Endothelial cell of umbilical vein (primary cell): ENCODE measurements at regions not wholly inside any gene's neighbourhood (a gene's known extent, or its start where the extent isn't known, plus 50 kb on each side); places are given as distances from the start of the nearest gene placed in this dataset.

ENCODE experiments used
- BruUV-seq: library from RNA; stranded (reverse); fragments of 400-500 nt; replicated peaks from 2 replicates; lab custom pipeline; 2021; lab: Mats Ljungman, UMichigan
- CTCF ChIA-PET: fragments of 300-600, 350-600 bp; sonication (Branson Sonifier 250); formaldehyde crosslinking; loops from one replicate; lab custom pipeline; 2021; ENCODE audit warnings: antibody characterized with exemption, inconsistent platforms; lab: Charles Lee
- POLR2A ChIA-PET: fragments of 300-600, 350-600 bp; sonication (Branson Sonifier 250); formaldehyde crosslinking; loops from one replicate; lab custom pipeline; 2021; ENCODE audit warnings: antibody characterized with exemption, inconsistent platforms; lab: Charles Lee
- DNase-seq: peaks from one replicate; pipeline ENCODE4 v3.0.0-alpha.2; 2011; ENCODE audit warnings: low read depth, low spot score
- FAIRE-seq: peaks from 2 replicates; lab custom pipeline; 2011; peaks lifted over from hg19 to GRCh38; lab: Jason Lieb, UNC
- H2AFZ ChIP-seq: 2 replicates; pipeline ENCODE4 v1.6.0; 2012; ENCODE audit warnings: low read depth, low read length, control low read depth, inconsistent platforms
- H3K27ac ChIP-seq: 2 replicates; pipeline ENCODE4 v1.5.1; 2011; ENCODE audit warnings: low read depth, mild to moderate bottlenecking, control low read depth, low read length, moderate library complexity; ENCODE audit not compliant: insufficient read depth
- H3K27me3 ChIP-seq, 2 experiments: 2 replicates each; pipeline versions ENCODE4 v1.6.0 to v1.6.1; 2011; ENCODE audit warnings: low read length in 2 of 2, mixed read lengths in 1 of 2; ENCODE audit not compliant: control insufficient read depth in 2 of 2, insufficient read depth in 2 of 2
- H3K36me3 ChIP-seq, 2 experiments: 2 replicates in 1 of 2; 3 replicates in 1 of 2; pipeline ENCODE4 v1.5.1; 2011; ENCODE audit warnings: low read length in 2 of 2, mild to moderate bottlenecking in 1 of 2, moderate library complexity in 1 of 2; ENCODE audit not compliant: control insufficient read depth in 2 of 2, insufficient read depth in 2 of 2; ENCODE audit errors: extremely low read depth in 1 of 2
- H3K4me1 ChIP-seq: 3 replicates; pipeline ENCODE4 v1.5.1; 2011; ENCODE audit warnings: mild to moderate bottlenecking, low read length; ENCODE audit not compliant: control insufficient read depth, insufficient read depth; ENCODE audit errors: extremely low read depth
- H3K4me2 ChIP-seq: 2 replicates; pipeline ENCODE4 v1.6.1; 2011; ENCODE audit warnings: low read length, control low read depth, mixed read lengths; ENCODE audit not compliant: insufficient read depth
- H3K4me3 ChIP-seq, 3 experiments: fragments of 200-600 bp in 1 of 3; sonication (generic), shearing (Covaris generic) in 1 of 3; replicated peaks in 1 of 3; 2 replicates each; pipeline ENCODE4 v1.5.1; 2011 to 2016; ENCODE audit warnings: control low read depth in 3 of 3, low read length in 3 of 3, mild to moderate bottlenecking in 2 of 3, inconsistent platforms in 1 of 3, low read depth in 1 of 3, moderate library complexity in 1 of 3; ENCODE audit not compliant: insufficient read depth in 1 of 3
- H3K79me2 ChIP-seq: 2 replicates; pipeline ENCODE4 v1.6.0; 2012; ENCODE audit warnings: low read length, inconsistent platforms; ENCODE audit not compliant: control insufficient read depth, insufficient read depth
- H3K9ac ChIP-seq: replicated peaks from 2 replicates; pipeline ENCODE3; 2011; ENCODE audit warnings: low read length, control low read depth; ENCODE audit not compliant: insufficient read depth; ENCODE audit errors: extremely low read depth
- H3K9me1 ChIP-seq: replicated peaks from 3 replicates; pipeline ENCODE4 v1.6.0; 2011; ENCODE audit warnings: mild to moderate bottlenecking, low read length; ENCODE audit not compliant: control insufficient read depth, insufficient read depth; ENCODE audit errors: extremely low read depth
- H3K9me3 ChIP-seq: replicated peaks from 2 replicates; pipeline ENCODE4 v1.5.1; 2012; ENCODE audit warnings: low read length, inconsistent platforms; ENCODE audit not compliant: control insufficient read depth, insufficient read depth
- H4K20me1 ChIP-seq: replicated peaks from 2 replicates; pipeline ENCODE3; 2011; ENCODE audit warnings: mild to moderate bottlenecking, low read length; ENCODE audit not compliant: control insufficient read depth, insufficient read depth; ENCODE audit errors: extremely low read depth
- EZH2 ChIP-seq: IDR thresholded peaks from 2 replicates; pipeline ENCODE4 v1.6.1; 2012; ENCODE audit warnings: borderline replicate concordance, low read depth, mild to moderate bottlenecking, moderate library complexity, low read length, inconsistent platforms; ENCODE audit not compliant: severe bottlenecking
- FOS ChIP-seq: IDR thresholded peaks from 2 replicates; pipeline ENCODE4 v1.6.1; 2011; ENCODE audit warnings: mild to moderate bottlenecking, low read length, moderate library complexity, borderline replicate concordance; ENCODE audit not compliant: insufficient read depth
- GATA2 ChIP-seq: IDR thresholded peaks from 2 replicates; pipeline ENCODE4 v1.7.0; 2011; ENCODE audit warnings: low read depth, mild to moderate bottlenecking, moderate library complexity, mixed read lengths, low read length; ENCODE audit not compliant: insufficient read length, insufficient read depth
- JUN ChIP-seq: IDR thresholded peaks from 2 replicates; pipeline ENCODE4 v1.6.1; 2011; ENCODE audit warnings: borderline replicate concordance, low read depth; ENCODE audit not compliant: insufficient read length, insufficient read depth
- MYC ChIP-seq: IDR thresholded peaks from one replicate; pipeline ENCODE4 v1.6.1; 2011; ENCODE audit warnings: mild to moderate bottlenecking, low read depth, low read length
- POLR2A ChIP-seq: IDR thresholded peaks from 2 replicates; pipeline ENCODE4 v1.6.1; 2012; ENCODE audit warnings: low read depth, mild to moderate bottlenecking, control low read depth, low read length
- POLR2AphosphoS5 ChIP-seq: IDR thresholded peaks from 2 replicates; pipeline ENCODE4 v1.6.1; 2012; ENCODE audit warnings: low read depth, mild to moderate bottlenecking, control low read depth, low read length, moderate library complexity; ENCODE audit not compliant: insufficient read depth
- dilution Hi-C: fragments of 300-500 bp; cut with MboI; formaldehyde crosslinking; loops from one replicate; pipeline ENCODE4 v1.15.0; 2019; ENCODE audit warnings: low sequenced_read_pairs; ENCODE audit not compliant: extremely low pct_ligation_motif_present
- intact Hi-C: fragments of 100-400 bp; cut with micrococcal nuclease; formaldehyde crosslinking; loops from one replicate; pipeline ENCODE4 v1.10.0; 2022
- TF ChIP-seq, protein P1 (sequence below), 2 donors: IDR thresholded peaks; 1 replicate in 1 of 2; 2 replicates in 1 of 2; pipeline ENCODE4 v1.5.1; 2011; ENCODE audit warnings: low read length in 2 of 2, mild to moderate bottlenecking in 2 of 2, moderate library complexity in 2 of 2, control low read depth in 1 of 2, inconsistent platforms in 1 of 2, low read depth in 1 of 2; ENCODE audit not compliant: insufficient read depth in 1 of 2; ENCODE audit errors: extremely low read depth in 1 of 2
- TF ChIP-seq, protein P2 (sequence below): IDR thresholded peaks from 2 replicates; pipeline ENCODE4 v1.6.1; 2011; ENCODE audit not compliant: insufficient read depth, insufficient read length

DNA sequence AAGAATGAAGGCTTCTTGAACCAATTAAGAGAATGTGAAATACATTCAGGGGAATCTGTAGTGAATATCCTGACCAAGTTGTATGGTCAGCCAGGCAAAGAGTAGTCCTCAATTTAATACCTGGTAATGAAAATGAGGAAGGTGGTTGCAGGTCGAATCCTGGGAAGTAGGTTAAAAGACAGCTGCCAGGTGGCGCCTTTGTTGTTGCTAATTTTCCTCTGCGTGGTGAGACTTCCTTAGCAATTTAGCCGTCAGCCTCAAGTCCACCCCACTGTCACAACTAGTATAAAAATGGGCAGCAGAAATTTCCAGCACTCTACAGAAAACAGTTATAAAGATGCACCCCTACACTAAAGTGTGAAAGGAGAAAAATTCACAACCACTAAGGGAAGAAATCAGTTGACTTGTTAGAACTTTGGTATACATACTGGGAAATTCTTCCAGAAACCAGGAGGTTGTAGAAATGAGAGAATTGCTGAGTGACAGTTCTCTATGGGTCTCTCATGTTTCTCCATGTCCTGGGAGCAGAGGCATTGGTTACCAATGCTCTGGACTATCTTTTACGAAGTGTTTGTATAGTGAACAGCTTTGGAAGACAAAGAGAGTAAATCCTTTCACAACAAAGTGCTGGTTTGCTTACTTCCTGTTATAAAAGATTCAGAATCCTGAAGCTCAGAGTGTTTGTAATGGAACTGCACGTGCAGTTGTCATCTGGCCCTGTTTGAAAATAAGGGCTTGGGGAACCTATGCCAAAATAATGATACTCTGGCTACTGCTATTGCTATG lies 235.9 kb downstream of the NHLRC3 start:
- peak; percentile 76 for FAIRE-seq
- ChIA-PET POLR2A (no interaction called here), CTCF (interaction anchor here (1.1 to 4.3 kb wide), 6 partner anchors 10 to 342 kb away, joined by 3 to 44 read pairs (median 6); no protein-coding TSS in a partner anchor)
- Histone ChIP-seq H3K27ac (no peak overlapping the region), H3K9ac (no peak overlapping the region), H3K4me2 (no peak overlapping the region), H4K20me1 (no peaks in the 10 kb centered on the region), H2AFZ (no peak overlapping the region), H3K36me3 (no peaks in the 10 kb centered on the region), H3K27me3 (peaks cover 4 to 10% of the 10 kb centered on the region in 2 experiments), H3K4me1 (no peaks in the 10 kb centered on the region), H3K4me3 (no peak overlapping the region), H3K9me3 (no peaks in the 10 kb centered on the region), H3K9me1 (no peaks in the 10 kb centered on the region), H3K79me2 (no peaks in the 10 kb centered on the region)
- intact Hi-C loops (loop anchor here (1.0 kb wide), 1 partner anchor 338 kb away; no protein-coding TSS in a partner anchor), dilution Hi-C loops (no loop called here)
- TF ChIP-seq POLR2A (no peak), MYC (no peak), EZH2 (no peak), FOS (no peak), POLR2AphosphoS5 (no peak), JUN (no peak), GATA2 (no peak)
- TF ChIP-seq, protein P1, sequence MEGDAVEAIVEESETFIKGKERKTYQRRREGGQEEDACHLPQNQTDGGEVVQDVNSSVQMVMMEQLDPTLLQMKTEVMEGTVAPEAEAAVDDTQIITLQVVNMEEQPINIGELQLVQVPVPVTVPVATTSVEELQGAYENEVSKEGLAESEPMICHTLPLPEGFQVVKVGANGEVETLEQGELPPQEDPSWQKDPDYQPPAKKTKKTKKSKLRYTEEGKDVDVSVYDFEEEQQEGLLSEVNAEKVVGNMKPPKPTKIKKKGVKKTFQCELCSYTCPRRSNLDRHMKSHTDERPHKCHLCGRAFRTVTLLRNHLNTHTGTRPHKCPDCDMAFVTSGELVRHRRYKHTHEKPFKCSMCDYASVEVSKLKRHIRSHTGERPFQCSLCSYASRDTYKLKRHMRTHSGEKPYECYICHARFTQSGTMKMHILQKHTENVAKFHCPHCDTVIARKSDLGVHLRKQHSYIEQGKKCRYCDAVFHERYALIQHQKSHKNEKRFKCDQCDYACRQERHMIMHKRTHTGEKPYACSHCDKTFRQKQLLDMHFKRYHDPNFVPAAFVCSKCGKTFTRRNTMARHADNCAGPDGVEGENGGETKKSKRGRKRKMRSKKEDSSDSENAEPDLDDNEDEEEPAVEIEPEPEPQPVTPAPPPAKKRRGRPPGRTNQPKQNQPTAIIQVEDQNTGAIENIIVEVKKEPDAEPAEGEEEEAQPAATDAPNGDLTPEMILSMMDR (IDR thresholded peaks at IDR 0.05; ENCODE audit: extremely low read depth in 1 of 2, insufficient read depth in 1 of 2, low read depth in 1 of 2, low read length in 2 of 2): no peak
- TF ChIP-seq, protein P2, sequence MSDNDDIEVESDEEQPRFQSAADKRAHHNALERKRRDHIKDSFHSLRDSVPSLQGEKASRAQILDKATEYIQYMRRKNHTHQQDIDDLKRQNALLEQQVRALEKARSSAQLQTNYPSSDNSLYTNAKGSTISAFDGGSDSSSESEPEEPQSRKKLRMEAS: no peak
- no TSS peak for BruUV-seq
- peak; percentile 17 for DNase-seq
